Left kidney (tissue), 1 donor: ENCODE measurements at regions not wholly inside any gene's neighbourhood (a gene's known extent, or its start where the extent isn't known, plus 50 kb on each side); places are given as distances from the start of the nearest gene placed in this dataset.

Source experiments
- DNase-seq: peaks from one replicate; pipeline ENCODE4 v3.0.0-alpha.2; 2013

DNA sequence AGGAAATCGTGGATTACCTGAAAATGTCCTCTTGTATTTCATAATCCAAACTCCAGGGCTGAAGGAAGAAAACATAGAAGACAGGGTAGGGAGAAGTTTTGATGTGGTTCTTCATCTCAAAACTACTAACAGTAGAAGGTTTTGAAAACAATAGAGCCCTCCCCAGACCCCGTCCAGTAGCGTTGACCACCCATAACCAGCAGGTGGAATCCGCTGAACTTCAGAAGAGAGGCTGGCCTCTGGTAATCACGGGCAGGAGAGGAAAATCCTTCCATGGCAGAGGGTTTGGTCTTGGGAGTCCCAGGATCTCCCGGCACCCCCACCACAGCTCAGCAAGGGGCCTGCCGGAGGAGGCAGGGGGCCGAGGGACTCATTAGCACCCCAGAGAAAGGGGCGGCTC, 333.4 kb upstream of the RNF32 start:
- DNase-seq, result no peak

DNA sequence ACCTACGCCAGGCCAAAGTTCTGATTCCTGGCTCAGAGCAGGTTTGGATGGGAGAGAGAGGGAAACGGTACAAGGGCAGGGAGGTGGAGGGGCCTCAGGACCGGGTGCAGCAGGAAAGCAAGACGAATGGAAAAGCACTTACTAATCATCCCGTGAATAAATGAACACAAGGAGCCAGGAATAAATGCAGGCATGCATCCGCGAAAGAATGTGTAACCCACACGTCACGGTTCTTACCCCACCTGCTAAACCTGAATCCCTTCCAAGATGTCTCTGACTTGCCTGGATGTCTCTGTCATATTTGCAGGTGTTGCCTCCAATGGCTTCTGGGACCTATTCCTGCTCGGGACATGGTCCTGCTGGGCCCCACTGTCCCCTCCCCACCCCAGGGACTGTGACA, 335.2 kb upstream of the RNF32 start:
- DNase-seq, result no peak

- no peak for DNase-seq
These were observed 357.8 kb upstream of the RNF32 start for GRCh38 chr7:156282816-156283215.

DNA sequence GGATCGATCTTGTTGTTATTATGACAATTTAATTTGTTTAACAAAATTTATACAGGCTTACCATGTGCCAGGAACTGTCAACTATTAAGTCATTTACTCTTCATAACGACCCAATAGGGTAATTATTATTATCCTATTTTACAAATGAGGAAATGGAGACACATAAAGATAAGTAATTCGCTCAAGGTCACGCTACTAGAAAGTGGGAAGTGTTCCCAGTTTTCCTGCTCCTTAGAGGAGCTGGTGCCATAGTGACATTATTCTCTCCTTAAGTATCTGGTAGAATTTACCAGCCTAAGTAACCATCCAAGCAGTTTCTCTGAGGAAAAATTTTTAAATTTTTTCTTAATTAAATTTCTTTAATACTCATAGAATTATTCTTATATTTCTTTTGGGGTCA, 360.9 kb upstream of the RNF32 start:
- DNase-seq, result no peak

GRCh38 chr7:156275292-156275691, 365.3 kb upstream of the RNF32 start:
- no peak for DNase-seq

DNA sequence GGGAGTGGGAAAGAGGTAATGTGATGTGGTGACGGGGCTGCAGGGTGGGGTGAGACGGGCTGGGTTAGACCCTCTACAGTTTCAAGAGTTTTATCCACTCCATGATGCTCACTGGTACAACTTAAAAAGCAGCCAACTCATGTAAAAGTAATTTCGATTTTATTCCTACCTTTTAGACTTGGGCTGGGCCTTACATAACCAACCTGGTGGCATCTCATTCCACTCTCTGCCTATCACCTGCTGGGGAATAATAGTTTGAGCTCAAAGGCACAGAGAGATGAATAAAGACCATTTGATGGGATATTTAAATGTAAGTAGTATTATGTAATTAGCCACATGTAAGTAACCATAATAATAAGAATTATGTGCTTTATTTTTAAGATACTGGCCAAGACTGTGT, 366.0 kb upstream of the RNF32 start:
- no peak for DNase-seq

- no peak for DNase-seq
These were observed 379.0 kb upstream of the RNF32 start for GRCh38 chr7:156261581-156261980.

DNA sequence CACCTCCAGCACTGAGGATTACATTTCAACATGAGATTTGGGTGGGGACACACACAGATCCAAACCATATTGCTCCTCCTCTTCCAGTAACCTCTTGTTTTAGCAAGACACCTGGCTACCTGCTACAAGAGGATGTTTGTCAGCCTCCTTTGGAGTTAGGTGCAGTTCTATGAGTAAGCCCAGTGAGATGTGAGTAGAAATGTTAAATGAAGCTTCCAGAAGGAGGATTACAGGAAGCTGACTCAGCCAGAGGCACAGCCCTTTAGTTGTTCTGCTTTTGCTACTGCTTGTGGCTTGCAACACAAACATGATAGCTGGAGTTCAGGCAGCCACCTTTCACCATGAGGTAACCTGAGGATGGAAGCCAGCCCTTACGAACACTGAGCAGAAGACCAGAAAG, 382.7 kb upstream of the RNF32 start:
- no peak for DNase-seq

DNA sequence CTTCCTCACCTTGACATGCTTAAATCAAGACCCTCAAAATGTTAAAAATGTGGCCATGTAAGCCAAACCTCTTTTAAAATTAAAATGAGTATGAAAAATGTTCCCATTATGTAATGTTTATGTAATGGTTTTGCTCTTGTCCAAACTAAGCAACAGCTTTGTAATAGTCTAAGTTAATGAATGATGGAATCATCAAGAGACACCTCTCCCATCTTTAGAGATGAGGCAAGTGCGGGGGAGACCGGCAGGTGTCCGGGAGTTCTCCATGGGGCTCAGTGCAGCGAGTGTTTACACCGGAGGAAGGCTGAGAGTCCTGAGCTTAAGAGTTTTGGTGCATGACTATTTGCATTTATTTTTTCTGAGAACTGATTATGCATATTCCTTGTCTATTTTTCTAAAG, 384.9 kb upstream of the RNF32 start:
- no peak for DNase-seq

- DNase-seq, result no peak
These were observed 388.7 kb upstream of the RNF32 start for GRCh38 chr7:156251861-156252260.

GRCh38 chr7:156240532-156240931, 400.0 kb upstream of the RNF32 start:
- no peak for DNase-seq

DNA sequence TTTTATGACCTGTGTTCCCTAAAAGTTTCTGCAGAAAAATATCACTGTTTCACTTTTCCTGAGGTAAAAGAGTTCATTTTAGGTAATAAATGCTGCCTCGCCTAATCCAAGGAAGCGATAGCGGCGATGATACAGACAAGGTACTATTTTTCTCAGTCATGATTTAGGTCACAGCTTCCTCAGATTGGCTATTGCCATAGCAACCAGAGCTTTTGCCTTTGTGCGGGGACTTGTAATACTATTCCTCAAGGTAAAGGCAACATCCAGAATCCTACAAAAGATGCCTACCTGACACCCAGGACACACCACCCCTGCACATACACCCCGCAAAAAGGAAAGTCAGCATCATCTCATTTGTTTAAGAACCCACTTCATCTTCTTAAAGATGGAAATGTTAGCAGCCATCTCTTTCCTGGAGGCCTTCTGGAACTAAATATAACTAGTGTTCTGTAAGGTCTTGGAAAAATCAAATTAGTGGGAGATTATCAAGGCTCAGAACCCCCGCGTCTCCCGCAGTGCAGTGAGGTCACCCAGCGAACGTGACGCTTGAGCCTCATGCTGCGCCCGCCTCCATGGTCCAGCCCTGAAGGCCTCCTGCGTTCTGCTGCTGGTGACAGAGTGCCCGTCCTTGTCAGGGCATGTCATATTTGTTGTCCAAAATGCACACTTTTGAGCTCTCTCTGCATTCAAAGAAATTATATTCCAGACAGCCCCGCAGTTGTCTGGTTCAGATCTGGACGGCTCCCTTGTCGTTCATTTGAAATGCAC, 402.0 kb upstream of the RNF32 start:
- no peak for DNase-seq

DNA sequence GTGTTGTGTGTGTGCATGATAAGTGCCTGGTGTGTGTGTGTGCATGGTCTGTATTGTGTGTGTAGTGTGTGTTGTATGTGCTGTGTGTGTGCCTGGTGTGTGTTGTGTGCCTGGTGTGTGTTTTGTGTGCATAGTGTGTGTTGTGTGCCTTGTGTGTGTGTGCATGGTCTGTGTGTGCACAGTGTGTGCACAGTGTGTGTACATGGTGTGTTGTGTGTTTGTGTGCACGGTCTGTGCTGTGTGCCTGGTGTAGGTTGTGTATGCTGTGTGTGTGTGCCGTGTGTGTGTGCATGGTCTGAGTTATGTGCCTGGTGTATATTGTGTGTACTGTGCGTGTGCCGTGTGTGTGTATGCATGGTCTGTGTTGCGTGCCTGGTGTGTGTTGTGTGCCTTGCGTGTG, 403.0 kb upstream of the RNF32 start:
- no peak for DNase-seq

DNA sequence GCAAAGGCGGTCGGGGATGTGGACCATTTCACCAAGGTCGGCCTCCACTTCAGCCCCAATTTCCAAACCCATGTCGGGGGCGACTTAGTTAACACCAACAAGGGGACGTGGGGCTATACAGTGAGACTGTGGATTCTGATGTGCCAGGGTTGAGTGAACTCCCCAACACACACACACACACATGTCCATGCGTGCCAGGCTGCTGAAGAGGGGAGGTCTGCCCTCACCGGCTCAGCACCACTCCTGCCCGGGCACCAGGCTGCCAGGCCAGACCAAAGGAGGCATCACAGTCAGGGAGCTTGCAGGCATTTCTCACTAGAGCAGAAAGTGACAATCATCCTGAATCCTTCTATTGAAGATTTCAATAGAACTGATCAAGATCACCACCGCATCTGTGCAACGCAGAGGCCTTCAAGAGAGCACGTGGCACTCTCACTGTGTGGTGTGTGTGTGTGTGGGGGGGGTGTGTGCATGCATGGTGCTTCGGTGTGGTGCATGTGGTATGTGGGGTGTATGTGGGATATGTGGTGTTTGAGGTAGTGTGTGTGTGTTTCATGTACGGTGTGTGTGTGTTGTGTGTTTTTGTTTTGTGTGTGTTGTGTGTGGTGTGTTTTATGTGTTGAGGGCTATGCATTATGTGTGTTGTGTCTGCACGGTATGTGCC, 403.5 kb upstream of the RNF32 start:
- DNase-seq, result no peak

DNA sequence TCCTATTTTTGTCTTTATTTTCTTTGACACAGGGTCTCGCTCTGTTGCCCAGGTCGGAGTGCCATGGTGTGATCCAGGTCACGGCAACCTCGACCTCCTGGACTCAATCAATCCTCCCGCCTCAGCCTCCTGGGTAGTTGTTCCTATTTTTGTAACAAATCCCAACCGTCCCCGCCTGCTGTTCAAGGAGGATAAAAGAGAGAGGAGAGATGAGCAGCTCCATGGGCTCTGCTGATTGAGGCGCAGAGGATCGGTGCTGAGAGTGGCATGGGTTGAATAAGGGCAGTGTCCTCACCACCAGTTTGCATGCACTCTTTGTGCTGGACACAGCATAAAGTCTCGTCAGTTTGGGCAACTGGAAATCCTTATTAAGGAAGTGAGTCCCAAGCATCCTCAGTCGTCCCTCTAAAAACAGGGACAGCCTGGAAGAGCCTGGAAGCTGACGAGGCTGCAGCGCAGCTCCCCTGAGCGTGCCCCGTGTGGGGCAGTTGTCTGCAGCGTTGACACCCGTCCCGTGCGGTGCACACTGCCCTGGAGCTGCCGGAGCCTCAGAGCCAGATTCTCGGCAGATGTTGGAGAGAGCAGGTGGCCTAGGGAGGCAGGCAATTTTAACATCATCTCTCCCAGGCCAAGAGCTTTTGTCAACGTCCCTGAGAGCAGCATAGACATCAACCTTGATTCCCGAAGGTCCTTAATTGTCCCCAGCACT, 404.2 kb upstream of the RNF32 start:
- no peak for DNase-seq

- DNase-seq, result no peak
These were observed 405.7 kb upstream of the RNF32 start for GRCh38 chr7:156234666-156235494.

DNA sequence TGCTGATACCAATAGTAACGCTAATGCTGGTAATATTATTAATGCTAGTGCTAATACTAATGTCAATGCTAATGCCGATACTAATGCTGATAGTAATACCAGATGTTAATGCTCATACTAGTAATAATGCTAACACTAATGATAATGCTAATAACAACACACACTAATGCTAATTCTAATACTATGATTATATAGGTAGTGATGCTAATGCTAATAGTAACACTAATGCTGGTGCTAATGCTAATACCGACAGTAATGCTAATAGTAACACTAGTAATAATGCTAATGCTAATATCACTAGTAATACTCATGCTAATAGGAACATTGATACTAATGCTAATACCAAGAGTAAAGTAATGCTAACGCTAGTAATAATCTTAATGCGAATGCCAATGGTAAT, 406.4 kb upstream of the RNF32 start:
- no peak for DNase-seq

DNA sequence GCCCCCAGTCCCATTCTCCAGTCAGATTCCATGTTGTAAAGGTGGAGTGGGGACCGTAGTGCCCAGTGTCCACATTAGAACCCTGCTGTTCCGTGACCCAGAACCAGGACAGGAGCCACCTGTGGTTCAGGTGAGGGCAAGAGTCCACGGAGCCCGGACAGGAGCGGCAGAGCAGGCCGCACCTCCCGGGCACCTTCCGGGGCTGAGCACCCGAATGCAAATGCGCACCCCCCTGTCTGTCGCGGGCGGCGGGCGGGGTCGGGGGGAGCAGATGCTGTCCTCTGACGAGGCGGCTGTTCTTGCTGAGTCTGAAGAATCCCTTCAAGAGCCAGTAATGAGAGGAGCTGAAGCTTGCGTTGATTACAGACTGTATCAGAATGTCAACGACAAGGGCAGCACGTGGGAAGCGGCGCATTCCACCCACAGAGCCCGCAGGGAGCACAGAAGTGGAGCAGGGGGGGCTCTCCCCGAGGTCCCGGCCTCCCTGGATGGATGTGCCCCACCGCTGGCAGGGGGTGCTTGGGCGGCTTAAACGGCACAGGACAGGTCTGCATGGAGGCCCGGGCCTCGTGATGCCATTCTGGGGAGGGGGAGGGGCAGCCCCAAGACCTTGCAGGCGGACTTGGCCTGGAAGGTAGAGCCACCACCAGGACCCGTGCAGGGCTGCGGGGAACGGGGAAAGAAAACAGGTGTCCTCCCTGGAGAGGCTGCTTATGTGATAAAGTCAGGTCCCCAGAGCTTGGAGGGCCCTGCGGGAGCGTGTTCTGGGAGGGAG, 407.5 kb upstream of the RNF32 start:
- no peak for DNase-seq

GRCh38 chr7:156230576-156230975, 410.0 kb upstream of the RNF32 start:
- DNase-seq, result no peak

DNA sequence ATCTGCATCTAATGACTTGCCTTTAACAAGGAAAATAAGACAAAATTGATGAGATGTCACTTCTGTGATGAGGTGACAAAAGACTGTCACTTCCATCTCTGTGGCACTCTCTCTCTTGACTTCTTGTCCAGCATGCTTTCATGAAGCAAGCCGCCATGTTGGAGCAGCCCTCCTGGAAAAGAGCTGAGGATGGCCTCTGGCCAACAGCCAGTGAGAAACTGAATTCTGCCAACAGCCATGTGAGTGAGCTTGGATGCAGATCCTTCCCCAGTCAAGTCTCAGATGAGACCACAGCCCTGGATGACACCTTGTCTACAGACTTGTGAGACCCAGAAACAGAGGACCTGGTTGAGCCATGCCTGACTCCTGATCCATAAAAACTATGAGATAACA, 412.6 kb upstream of the SHH start:
- DNase-seq, result no peak

DNA sequence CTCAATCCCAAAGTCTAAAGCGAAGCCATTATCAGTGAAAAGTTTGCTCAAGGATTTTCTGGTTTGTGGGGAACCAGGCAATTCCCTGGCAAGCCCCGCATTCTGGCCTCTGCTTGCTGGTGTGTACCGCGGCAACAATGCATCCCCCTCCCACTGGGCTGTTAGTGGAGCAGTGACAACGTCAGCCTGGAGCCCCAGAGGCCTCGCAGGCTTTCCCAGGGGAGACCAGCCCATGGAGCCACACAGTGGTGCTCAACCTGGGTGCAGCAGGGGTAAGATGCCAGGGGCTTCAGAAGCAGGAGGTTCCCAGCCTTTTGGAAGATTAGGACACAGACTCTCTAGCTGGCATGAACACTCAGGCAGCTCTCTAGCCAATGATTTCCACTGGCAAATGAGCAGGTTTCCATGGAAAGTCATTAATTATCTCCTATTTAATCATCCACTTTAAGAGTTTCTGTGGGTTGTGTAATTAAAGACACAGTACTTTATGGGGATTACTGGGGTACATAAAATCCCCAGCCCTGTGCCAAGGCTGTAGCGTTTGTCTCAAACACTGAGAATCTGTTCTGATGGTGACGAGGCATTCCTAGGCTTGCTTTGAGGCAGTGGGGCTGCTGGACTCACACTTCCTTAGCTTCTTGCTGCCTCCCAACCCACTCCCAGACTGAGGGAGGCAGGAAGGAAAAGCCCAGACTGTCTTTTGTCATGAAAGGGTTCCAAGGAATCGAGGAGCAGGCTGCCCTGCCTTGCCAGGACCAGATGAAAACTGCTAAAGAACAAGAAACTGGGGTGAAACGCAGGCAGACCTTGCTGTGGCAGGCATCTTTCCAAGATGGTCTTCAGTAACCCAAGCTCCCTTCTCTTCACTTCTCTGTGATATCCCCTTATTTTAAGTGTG, 411.9 kb upstream of the SHH start:
- no peak for DNase-seq
